OCI-LY1 (cell line): ENCODE measurements at regions not wholly inside any gene's neighbourhood (a gene's known extent, or its start where the extent isn't known, plus 50 kb on each side); places are given as distances from the start of the nearest gene placed in this dataset.

Experiments used
- H2AFZ ChIP-seq: fragments of 200-600 bp; sonication (generic), shearing (Covaris generic); 2 replicates; pipeline ENCODE4 v1.6.0; 2014; ENCODE audit warnings: antibody characterized with exemption, mild to moderate bottlenecking, low read length
- H3F3A ChIP-seq: fragments of 200-600 bp; sonication (generic), shearing (Covaris generic); 2 replicates; pipeline ENCODE4 v1.6.0; 2014; ENCODE audit warnings: mild to moderate bottlenecking, antibody characterized with exemption, low read length, moderate library complexity; ENCODE audit not compliant: insufficient read depth
- H3K27ac ChIP-seq: fragments of 200-600 bp; sonication (generic); 2 replicates; pipeline ENCODE4 v1.5.1; 2014; ENCODE audit warnings: low read length, mixed run types, mild to moderate bottlenecking, low read depth; ENCODE audit not compliant: poor library complexity, severe bottlenecking
- H3K27me3 ChIP-seq: fragments of 200-600 bp; sonication (generic); 2 replicates; pipeline ENCODE4 v1.6.0; 2014; ENCODE audit warnings: antibody characterized with exemption, mild to moderate bottlenecking, low read length, moderate library complexity; ENCODE audit not compliant: insufficient read depth
- H3K36me3 ChIP-seq: fragments of 200-600 bp; sonication (generic); 2 replicates; pipeline ENCODE4 v1.6.1; 2014; ENCODE audit warnings: mild to moderate bottlenecking, antibody characterized with exemption, low read length, moderate library complexity, mixed read lengths; ENCODE audit not compliant: insufficient read depth
- H3K4me1 ChIP-seq: fragments of 200-600 bp; sonication (generic); 2 replicates; pipeline ENCODE4 v1.5.1; 2014; ENCODE audit warnings: mild to moderate bottlenecking, low read length, moderate library complexity; ENCODE audit not compliant: insufficient read depth, severe bottlenecking
- H3K4me2 ChIP-seq: fragments of 200-600 bp; sonication (generic), shearing (Covaris generic); 2 replicates; pipeline ENCODE4 v1.6.1; 2014; ENCODE audit warnings: low read length
- H3K4me3 ChIP-seq: fragments of 200-600 bp; sonication (generic); 2 replicates; pipeline ENCODE4 v1.5.1; 2014; ENCODE audit warnings: low read length, low read depth, mild to moderate bottlenecking, mixed read lengths; ENCODE audit not compliant: poor library complexity, severe bottlenecking
- H3K79me2 ChIP-seq: fragments of 200-600 bp; shearing (Covaris generic); 2 replicates; pipeline ENCODE4 v1.6.1; 2016; ENCODE audit warnings: mixed run types, low read length, mixed read lengths; ENCODE audit not compliant: insufficient read depth
- H3K9ac ChIP-seq: fragments of 200-600 bp; sonication (generic), shearing (Covaris generic); 2 replicates; pipeline ENCODE4 v1.6.1; 2014; ENCODE audit warnings: mild to moderate bottlenecking, low read length, mixed read lengths
- H3K9me2 ChIP-seq: fragments of 200-600 bp; sonication (generic), shearing (Covaris generic); 2 replicates; pipeline ENCODE4 v1.6.1; 2014; ENCODE audit warnings: low read depth, mild to moderate bottlenecking, low read length, mixed read lengths
- H3K9me3 ChIP-seq: fragments of 200-600 bp; shearing (Covaris generic); 2 replicates; pipeline ENCODE4 v1.6.1; 2014; ENCODE audit warnings: low read length, mixed read lengths
- H4K20me1 ChIP-seq: fragments of 200-600 bp; sonication (generic), shearing (Covaris generic); 2 replicates; pipeline ENCODE4 v1.6.0; 2016; ENCODE audit warnings: mild to moderate bottlenecking, low read length; ENCODE audit not compliant: insufficient read depth
- EZH2 ChIP-seq: fragments of 200-600 bp; sonication (generic), shearing (Covaris generic); IDR thresholded peaks from 2 replicates; pipeline ENCODE4 v1.8.0; 2017; ENCODE audit warnings: borderline replicate concordance, mixed run types, mild to moderate bottlenecking, antibody characterized with exemption, low read length, moderate library complexity, mixed read lengths
- TF ChIP-seq, protein P1 (sequence below): fragments of 200-600 bp; sonication (generic), shearing (Covaris generic); IDR thresholded peaks from 2 replicates; pipeline ENCODE4 v1.5.1; 2017; ENCODE audit warnings: mild to moderate bottlenecking, antibody characterized with exemption, low read length, moderate library complexity, mixed read lengths

DNA sequence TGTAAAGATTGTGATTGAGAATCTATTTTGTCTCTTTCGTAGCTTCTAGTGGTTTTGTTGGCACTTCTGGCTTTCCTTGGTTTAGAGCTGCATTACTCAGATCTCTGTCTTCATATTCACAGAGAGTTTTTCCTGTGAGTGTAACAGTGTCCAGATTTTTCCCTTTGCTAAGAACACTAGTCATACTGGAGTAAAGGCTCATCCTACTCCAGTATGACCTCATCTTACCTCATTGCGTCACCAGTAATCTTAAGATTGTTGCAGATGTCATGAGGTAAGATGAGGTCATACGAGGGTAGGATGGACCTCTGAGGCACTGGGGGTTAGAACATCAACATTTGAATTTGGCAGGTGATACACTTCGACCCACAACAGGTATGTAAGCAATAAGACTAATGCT lies 461.2 kb downstream of the FLRT2 start:
- no peak overlapping the region for H3K4me2 ChIP-seq
- no peaks in the 10 kb centered on the region for H3K4me1 ChIP-seq
- H3K9ac ChIP-seq = no peak overlapping the region
- H4K20me1 ChIP-seq = no peaks in the 10 kb centered on the region
- H3K36me3 ChIP-seq = no peaks in the 10 kb centered on the region
- no peak overlapping the region for H3K4me3 ChIP-seq
- H3K79me2 ChIP-seq = no peaks in the 10 kb centered on the region
- H3F3A ChIP-seq = no peaks in the 10 kb centered on the region; the same call in 1 of the 2 replicates
- H3K27me3 ChIP-seq = no peaks in the 10 kb centered on the region
- no peaks in the 10 kb centered on the region for H3K9me3 ChIP-seq
- H2AFZ ChIP-seq = no peak overlapping the region
- no peak for TF ChIP-seq EZH2
- TF ChIP-seq, protein P1, sequence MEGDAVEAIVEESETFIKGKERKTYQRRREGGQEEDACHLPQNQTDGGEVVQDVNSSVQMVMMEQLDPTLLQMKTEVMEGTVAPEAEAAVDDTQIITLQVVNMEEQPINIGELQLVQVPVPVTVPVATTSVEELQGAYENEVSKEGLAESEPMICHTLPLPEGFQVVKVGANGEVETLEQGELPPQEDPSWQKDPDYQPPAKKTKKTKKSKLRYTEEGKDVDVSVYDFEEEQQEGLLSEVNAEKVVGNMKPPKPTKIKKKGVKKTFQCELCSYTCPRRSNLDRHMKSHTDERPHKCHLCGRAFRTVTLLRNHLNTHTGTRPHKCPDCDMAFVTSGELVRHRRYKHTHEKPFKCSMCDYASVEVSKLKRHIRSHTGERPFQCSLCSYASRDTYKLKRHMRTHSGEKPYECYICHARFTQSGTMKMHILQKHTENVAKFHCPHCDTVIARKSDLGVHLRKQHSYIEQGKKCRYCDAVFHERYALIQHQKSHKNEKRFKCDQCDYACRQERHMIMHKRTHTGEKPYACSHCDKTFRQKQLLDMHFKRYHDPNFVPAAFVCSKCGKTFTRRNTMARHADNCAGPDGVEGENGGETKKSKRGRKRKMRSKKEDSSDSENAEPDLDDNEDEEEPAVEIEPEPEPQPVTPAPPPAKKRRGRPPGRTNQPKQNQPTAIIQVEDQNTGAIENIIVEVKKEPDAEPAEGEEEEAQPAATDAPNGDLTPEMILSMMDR = no peak
- H3K9me2 ChIP-seq = no peaks in the 10 kb centered on the region
- no peak overlapping the region for H3K27ac ChIP-seq

DNA sequence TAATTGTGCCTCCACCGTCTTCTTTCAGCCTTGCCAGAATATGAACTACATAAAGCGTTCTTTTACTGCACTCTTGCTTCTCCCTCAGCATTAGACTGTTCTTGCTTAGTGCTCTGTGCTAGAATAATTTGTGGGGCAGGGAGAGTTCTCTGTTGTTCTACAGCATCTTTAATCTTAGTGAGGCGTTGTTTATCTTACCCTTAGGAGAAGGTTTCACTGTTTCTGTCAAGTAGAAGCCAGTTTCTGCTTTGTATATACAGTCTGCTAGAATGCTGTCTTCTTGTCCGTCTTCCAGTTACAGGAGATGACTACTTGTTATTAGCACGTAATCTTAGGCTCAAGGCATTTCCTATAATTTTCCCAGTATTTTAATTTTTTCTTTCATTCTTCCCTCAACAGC lies 458.0 kb downstream of the FLRT2 start:
- H3K79me2 ChIP-seq = no peaks in the 10 kb centered on the region
- no peaks in the 10 kb centered on the region for H3K9me2 ChIP-seq
- H3K4me1 ChIP-seq = no peaks in the 10 kb centered on the region
- no peak for TF ChIP-seq EZH2
- TF ChIP-seq, protein P1 = no peak
- no peaks in the 10 kb centered on the region for H3K27me3 ChIP-seq
- H3K36me3 ChIP-seq = no peaks in the 10 kb centered on the region
- H3K27ac ChIP-seq = no peak overlapping the region
- H3K9ac ChIP-seq = no peak overlapping the region
- H3F3A ChIP-seq = no peaks in the 10 kb centered on the region
- H4K20me1 ChIP-seq = no peaks in the 10 kb centered on the region
- H2AFZ ChIP-seq = no peak overlapping the region
- no peak overlapping the region for H3K4me2 ChIP-seq
- no peak overlapping the region for H3K4me3 ChIP-seq
- no peaks in the 10 kb centered on the region for H3K9me3 ChIP-seq

DNA sequence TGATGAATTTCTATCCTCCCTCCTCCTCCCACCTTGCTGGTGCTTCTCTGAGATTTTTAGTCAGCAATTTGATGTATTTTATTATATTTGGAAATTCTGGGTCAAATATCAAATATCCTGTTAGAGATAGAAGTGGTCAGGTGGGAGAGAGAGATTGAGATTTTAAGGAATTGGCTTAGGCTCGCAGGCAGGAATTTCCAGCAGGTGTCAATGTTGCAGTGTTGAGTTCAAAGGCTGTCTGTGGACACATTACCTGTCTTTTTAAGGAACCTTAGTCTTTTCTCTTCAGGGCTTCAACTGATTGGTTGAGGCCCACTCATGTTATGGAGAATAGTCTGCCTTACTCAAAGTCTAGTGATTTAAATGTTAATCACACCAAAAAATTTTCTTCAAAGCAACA lies 457.3 kb downstream of the FLRT2 start:
- Histone ChIP-seq H3K79me2 (no peaks in the 10 kb centered on the region), H3F3A (no peaks in the 10 kb centered on the region), H3K9me3 (no peaks in the 10 kb centered on the region), H3K27me3 (no peaks in the 10 kb centered on the region), H3K4me1 (no peaks in the 10 kb centered on the region), H4K20me1 (no peaks in the 10 kb centered on the region), H3K36me3 (no peaks in the 10 kb centered on the region), H3K27ac (no peak overlapping the region), H3K9me2 (no peaks in the 10 kb centered on the region), H3K4me2 (no peak overlapping the region), H2AFZ (no peak overlapping the region), H3K9ac (no peak overlapping the region), H3K4me3 (no peak overlapping the region)
- TF ChIP-seq, protein P1 = no peak
- TF ChIP-seq EZH2 = no peak
